Activated CD4-positive, alpha-beta T cell treated with anti-CD3 and anti-CD28 coated beads for 48 hours (primary cell): ENCODE measurements at regions not wholly inside any gene's neighbourhood (a gene's known extent, or its start where the extent isn't known, plus 50 kb on each side); places are given as distances from the start of the nearest gene placed in this dataset.

Source experiments
- DNase-seq: peaks from one replicate; pipeline ENCODE4 v3.0.0-alpha.2; 2020

- DNase-seq, result no peak
Observed at GRCh38 chr6:139625081-139625939, 250.9 kb upstream of the CITED2 start.

- no peak for DNase-seq
Observed at GRCh38 chr6:139623372-139623771, 248.9 kb upstream of the CITED2 start.

- no peak for DNase-seq
Observed at GRCh38 chr6:139613496-139613895, 239.0 kb upstream of the CITED2 start.

GRCh38 chr6:139612135-139612465 lies 237.7 kb upstream of the CITED2 start:
- no peak for DNase-seq

- no peak for DNase-seq
Observed at GRCh38 chr6:139611327-139612134, 237.1 kb upstream of the CITED2 start.

GRCh38 chr6:139608466-139609261 lies 234.2 kb upstream of the CITED2 start:
- DNase-seq, result no peak

GRCh38 chr6:139605350-139605749 lies 230.9 kb upstream of the CITED2 start:
- no peak for DNase-seq

GRCh38 chr6:139603581-139603980 lies 229.1 kb upstream of the CITED2 start:
- no peak for DNase-seq

GRCh38 chr6:139602577-139602976 lies 228.1 kb upstream of the CITED2 start:
- no peak for DNase-seq

GRCh38 chr6:139600919-139601475 lies 226.5 kb upstream of the CITED2 start:
- DNase-seq, result peak; percentile 8

GRCh38 chr6:139600343-139600742 lies 225.9 kb upstream of the CITED2 start:
- no peak for DNase-seq

- DNase-seq, result no peak
Observed at GRCh38 chr6:139597771-139598755, 223.6 kb upstream of the CITED2 start.

GRCh38 chr6:139597087-139597763 lies 222.8 kb upstream of the CITED2 start:
- no peak for DNase-seq

GRCh38 chr6:139595183-139595582 lies 220.7 kb upstream of the CITED2 start:
- DNase-seq, result no peak

- DNase-seq, result no peak
Observed at GRCh38 chr6:139594333-139594965, 220.0 kb upstream of the CITED2 start.

GRCh38 chr6:139593081-139593480 lies 218.6 kb upstream of the CITED2 start:
- DNase-seq, result no peak

GRCh38 chr6:139592011-139592410 lies 217.6 kb upstream of the CITED2 start:
- no peak for DNase-seq

GRCh38 chr6:139591075-139591865 lies 216.8 kb upstream of the CITED2 start:
- no peak for DNase-seq

GRCh38 chr6:139590206-139590605 lies 215.8 kb upstream of the CITED2 start:
- DNase-seq, result no peak
